ENCODE measurements at regions not wholly inside any gene's neighbourhood (a gene's known extent, or its start where the extent isn't known, plus 50 kb on each side); places are given as distances from the start of the nearest gene placed in this dataset.

- TF ChIP-seq CTCF (IDR thresholded peaks at IDR 0.05): no peak
- no peak for TF ChIP-seq POLR2A (IDR thresholded peaks at IDR 0.05; ENCODE audit: low read depth)
Measured at GRCh38 chr4:45324455-45325417, 598.4 kb upstream of the GNPDA2 start.
